Mammary epithelial cell (primary cell): ENCODE measurements at regions not wholly inside any gene's neighbourhood (a gene's known extent, or its start where the extent isn't known, plus 50 kb on each side); places are given as distances from the start of the nearest gene placed in this dataset.

Experiments used
- CTCF ChIP-seq, 2 donors: IDR thresholded peaks in 1 of 2; conservative IDR thresholded peaks in 1 of 2; 2 replicates each; pipeline ENCODE4 v1.5.1; 2011 to 2012; ENCODE audit warnings: inconsistent platforms in 2 of 2, low read length in 2 of 2, mild to moderate bottlenecking in 2 of 2, control low read depth in 1 of 2, low read depth in 1 of 2; ENCODE audit not compliant: insufficient read depth in 1 of 2; ENCODE audit errors: extremely low read depth in 1 of 2
- EZH2 ChIP-seq: IDR thresholded peaks from 2 replicates; pipeline ENCODE4 v1.6.1; 2012; ENCODE audit warnings: low read length, inconsistent platforms, borderline replicate concordance

- TF ChIP-seq CTCF (conservative IDR thresholded peaks at IDR 0.05 in 1 of 2, IDR thresholded peaks at IDR 0.05 in 1 of 2; ENCODE audit: extremely low read depth in 1 of 2, insufficient read depth in 1 of 2, low read depth in 1 of 2, low read length in 2 of 2) (no peak), EZH2 (no peak)
These were observed 332.0 kb upstream of the RASGRP1 start for GRCh38 chr15:38896647-38897046.
